ENCODE measurements at regions not wholly inside any gene's neighbourhood (a gene's known extent, or its start where the extent isn't known, plus 50 kb on each side); places are given as distances from the start of the nearest gene placed in this dataset.

DNA sequence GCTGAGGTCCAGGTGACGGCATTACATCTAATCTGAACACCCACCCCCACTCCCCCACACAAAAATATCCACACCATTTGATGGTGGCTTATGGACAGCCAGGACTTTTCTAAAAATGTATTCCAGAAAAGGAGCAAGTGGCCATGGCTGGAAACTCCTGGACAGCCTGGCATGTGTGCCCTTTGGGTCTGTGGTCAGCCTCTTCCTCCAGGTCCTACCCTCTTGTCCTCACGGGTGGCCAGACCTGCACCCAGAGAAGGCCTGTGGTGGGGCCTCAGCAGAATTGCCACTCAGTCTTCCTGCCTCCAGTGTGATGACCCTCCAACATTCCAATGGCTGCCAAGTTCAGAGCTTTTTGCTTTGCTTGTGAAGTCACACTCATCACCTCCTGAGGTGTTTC is 600.6 kb downstream of the AJAP1 start:
- TF ChIP-seq POLR2A (IDR thresholded peaks at IDR 0.05): no peak
- TF ChIP-seq, protein P1, sequence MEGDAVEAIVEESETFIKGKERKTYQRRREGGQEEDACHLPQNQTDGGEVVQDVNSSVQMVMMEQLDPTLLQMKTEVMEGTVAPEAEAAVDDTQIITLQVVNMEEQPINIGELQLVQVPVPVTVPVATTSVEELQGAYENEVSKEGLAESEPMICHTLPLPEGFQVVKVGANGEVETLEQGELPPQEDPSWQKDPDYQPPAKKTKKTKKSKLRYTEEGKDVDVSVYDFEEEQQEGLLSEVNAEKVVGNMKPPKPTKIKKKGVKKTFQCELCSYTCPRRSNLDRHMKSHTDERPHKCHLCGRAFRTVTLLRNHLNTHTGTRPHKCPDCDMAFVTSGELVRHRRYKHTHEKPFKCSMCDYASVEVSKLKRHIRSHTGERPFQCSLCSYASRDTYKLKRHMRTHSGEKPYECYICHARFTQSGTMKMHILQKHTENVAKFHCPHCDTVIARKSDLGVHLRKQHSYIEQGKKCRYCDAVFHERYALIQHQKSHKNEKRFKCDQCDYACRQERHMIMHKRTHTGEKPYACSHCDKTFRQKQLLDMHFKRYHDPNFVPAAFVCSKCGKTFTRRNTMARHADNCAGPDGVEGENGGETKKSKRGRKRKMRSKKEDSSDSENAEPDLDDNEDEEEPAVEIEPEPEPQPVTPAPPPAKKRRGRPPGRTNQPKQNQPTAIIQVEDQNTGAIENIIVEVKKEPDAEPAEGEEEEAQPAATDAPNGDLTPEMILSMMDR (IDR thresholded peaks at IDR 0.05): no peak

All from right lobe of liver (tissue), 4 donors.